ENCODE measurements at regions not wholly inside any gene's neighbourhood (a gene's known extent, or its start where the extent isn't known, plus 50 kb on each side); places are given as distances from the start of the nearest gene placed in this dataset.

DNA sequence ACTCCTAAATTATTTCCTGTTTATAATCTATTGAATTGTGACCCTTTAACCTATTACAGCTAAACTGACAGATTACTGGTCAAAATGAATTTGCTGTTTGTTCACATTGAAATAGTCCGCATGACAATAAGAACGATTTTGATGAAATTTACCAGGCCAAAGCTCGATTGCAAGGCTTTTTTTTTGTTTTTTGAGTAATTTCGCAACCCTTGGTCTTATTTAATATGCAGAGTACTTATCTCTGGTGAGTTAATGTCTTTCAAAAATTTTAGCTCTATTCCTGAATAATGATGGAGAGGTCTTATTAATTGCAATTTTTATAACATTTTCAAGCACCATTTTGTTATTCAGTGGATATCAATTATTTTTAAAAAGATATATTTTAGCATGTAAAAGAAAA is 362.4 kb downstream of the OTOL1 start:
- no peaks in the 10 kb centered on the region for H3K36me3 ChIP-seq (replicated peaks in 1 of 2; ENCODE audit: control insufficient read depth in 1 of 2, insufficient read depth in 2 of 2, low read length in 1 of 2)
- no peak overlapping the region for H3K27ac ChIP-seq (ENCODE audit: low read depth in 2 of 2, low read length in 1 of 2)
- no peak overlapping the region for H3K4me2 ChIP-seq
- H2AFZ ChIP-seq (ENCODE audit: low read depth) = no peak overlapping the region
- CTCF ChIA-PET = no interaction called here
- H4K20me1 ChIP-seq (ENCODE audit: insufficient read depth) = no peaks in the 10 kb centered on the region
- no peak for DNase-seq
- no peaks in the 10 kb centered on the region; the same call in 1 of the 2 replicates for H3K27me3 ChIP-seq (ENCODE audit: insufficient read depth)
- peaks cover 4% of the 10 kb centered on the region for H3F3A ChIP-seq (replicated peaks; ENCODE audit: insufficient read depth)
- 70% methylated on average over 4 of the region's 4 CpGs for WGBS (ENCODE audit: low lambda C conversion rate)
- H3K4me3 ChIP-seq (ENCODE audit: low read depth in 2 of 2, low read length in 1 of 2) = no peak overlapping the region
- no peaks in the 10 kb centered on the region for H3K79me2 ChIP-seq (ENCODE audit: insufficient read depth)
- H3K9me3 ChIP-seq = no peaks in the 10 kb centered on the region
- TF ChIP-seq NRF1 (IDR thresholded peaks at IDR 0.05; ENCODE audit: low read depth, low read length) (no peak), SIN3A (IDR thresholded peaks at IDR 0.05; ENCODE audit: borderline replicate concordance, low read depth, low read length) (no peak), GATA2 (CRISPR knock-in tag; IDR thresholded peaks at IDR 0.05) (no peak), RAD21 (IDR thresholded peaks at IDR 0.05; ENCODE audit: low read length) (no peak)
- TF ChIP-seq, protein P1, sequence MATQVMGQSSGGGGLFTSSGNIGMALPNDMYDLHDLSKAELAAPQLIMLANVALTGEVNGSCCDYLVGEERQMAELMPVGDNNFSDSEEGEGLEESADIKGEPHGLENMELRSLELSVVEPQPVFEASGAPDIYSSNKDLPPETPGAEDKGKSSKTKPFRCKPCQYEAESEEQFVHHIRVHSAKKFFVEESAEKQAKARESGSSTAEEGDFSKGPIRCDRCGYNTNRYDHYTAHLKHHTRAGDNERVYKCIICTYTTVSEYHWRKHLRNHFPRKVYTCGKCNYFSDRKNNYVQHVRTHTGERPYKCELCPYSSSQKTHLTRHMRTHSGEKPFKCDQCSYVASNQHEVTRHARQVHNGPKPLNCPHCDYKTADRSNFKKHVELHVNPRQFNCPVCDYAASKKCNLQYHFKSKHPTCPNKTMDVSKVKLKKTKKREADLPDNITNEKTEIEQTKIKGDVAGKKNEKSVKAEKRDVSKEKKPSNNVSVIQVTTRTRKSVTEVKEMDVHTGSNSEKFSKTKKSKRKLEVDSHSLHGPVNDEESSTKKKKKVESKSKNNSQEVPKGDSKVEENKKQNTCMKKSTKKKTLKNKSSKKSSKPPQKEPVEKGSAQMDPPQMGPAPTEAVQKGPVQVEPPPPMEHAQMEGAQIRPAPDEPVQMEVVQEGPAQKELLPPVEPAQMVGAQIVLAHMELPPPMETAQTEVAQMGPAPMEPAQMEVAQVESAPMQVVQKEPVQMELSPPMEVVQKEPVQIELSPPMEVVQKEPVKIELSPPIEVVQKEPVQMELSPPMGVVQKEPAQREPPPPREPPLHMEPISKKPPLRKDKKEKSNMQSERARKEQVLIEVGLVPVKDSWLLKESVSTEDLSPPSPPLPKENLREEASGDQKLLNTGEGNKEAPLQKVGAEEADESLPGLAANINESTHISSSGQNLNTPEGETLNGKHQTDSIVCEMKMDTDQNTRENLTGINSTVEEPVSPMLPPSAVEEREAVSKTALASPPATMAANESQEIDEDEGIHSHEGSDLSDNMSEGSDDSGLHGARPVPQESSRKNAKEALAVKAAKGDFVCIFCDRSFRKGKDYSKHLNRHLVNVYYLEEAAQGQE (IDR thresholded peaks at IDR 0.05; ENCODE audit: low read depth, low read length) = no peak
- TF ChIP-seq, protein P2, sequence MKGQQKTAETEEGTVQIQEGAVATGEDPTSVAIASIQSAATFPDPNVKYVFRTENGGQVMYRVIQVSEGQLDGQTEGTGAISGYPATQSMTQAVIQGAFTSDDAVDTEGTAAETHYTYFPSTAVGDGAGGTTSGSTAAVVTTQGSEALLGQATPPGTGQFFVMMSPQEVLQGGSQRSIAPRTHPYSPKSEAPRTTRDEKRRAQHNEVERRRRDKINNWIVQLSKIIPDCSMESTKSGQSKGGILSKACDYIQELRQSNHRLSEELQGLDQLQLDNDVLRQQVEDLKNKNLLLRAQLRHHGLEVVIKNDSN (IDR thresholded peaks at IDR 0.05; ENCODE audit: borderline replicate concordance, low read depth) = no peak
- TF ChIP-seq, protein P3, sequence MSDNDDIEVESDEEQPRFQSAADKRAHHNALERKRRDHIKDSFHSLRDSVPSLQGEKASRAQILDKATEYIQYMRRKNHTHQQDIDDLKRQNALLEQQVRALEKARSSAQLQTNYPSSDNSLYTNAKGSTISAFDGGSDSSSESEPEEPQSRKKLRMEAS (IDR thresholded peaks at IDR 0.05; ENCODE audit: low read depth) = no peak
- peaks cover 0 to 8% of the 10 kb centered on the region in 2 experiments; a peak in 1 of 4 replicates for H3K4me1 ChIP-seq (ENCODE audit: control insufficient read depth in 1 of 2, insufficient read depth in 2 of 2, low read depth in 1 of 2, low read length in 1 of 2)
- POLR2A ChIA-PET = no interaction called here
- H3K9me2 ChIP-seq = 0 out of 2 replicates have a peak, but pooled peaks cover 3% of the 10 kb centered on the region
- H3K9ac ChIP-seq = no peak overlapping the region

DNA sequence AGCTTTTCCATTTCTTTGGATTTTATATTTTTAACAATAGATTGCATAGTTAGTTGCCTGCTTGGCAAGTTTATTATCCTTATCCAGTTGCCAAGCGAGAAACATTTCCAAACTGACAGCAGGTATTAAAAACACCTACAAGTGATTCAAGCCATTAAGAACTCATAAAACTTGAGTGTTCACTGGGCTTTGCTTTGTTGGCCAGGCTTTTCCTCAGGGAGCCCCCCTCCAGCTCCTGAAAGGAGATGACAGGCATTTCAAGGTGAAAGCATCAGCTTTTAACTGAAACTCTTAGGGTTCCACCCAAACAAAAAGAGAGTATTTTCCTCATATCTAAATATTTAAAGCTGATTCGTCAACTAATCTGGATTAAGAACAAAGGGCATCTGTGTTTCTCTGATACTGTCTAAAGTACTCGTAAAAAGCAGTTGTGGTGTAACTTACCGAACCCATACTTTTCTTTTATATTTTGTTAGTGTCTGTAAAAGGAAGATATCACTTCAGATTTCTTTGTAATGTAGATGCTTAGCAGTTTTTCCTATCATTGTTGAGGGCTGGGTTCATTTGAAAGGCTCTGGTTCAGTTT is 363.4 kb downstream of the OTOL1 start:
- ChIA-PET CTCF (no interaction called here), POLR2A (no interaction called here)
- WGBS (ENCODE audit: low lambda C conversion rate) = 66% methylated on average over 4 of the region's 4 CpGs

More for the DNA sequence above, 363.4 kb downstream of the OTOL1 start:
- no peak for DNase-seq
- Histone ChIP-seq H3K9me2 (0 out of 2 replicates have a peak, but pooled peaks cover 3% of the 10 kb centered on the region), H3K27me3 (ENCODE audit: insufficient read depth) (no peaks in the 10 kb centered on the region; the same call in 1 of the 2 replicates), H3K9me3 (no peaks in the 10 kb centered on the region), H3F3A (replicated peaks; ENCODE audit: insufficient read depth) (peaks cover 4% of the 10 kb centered on the region), H3K9ac (no peak overlapping the region), H3K27ac (ENCODE audit: low read depth in 2 of 2, low read length in 1 of 2) (no peak overlapping the region), H3K4me2 (no peak overlapping the region), H2AFZ (ENCODE audit: low read depth) (no peak overlapping the region), H3K4me1 (ENCODE audit: control insufficient read depth in 1 of 2, insufficient read depth in 2 of 2, low read depth in 1 of 2, low read length in 1 of 2) (peaks cover 0 to 8% of the 10 kb centered on the region in 2 experiments; a peak in 1 of 4 replicates), H4K20me1 (ENCODE audit: insufficient read depth) (no peaks in the 10 kb centered on the region), H3K36me3 (replicated peaks in 1 of 2; ENCODE audit: control insufficient read depth in 1 of 2, insufficient read depth in 2 of 2, low read length in 1 of 2) (no peaks in the 10 kb centered on the region), H3K4me3 (ENCODE audit: low read depth in 2 of 2, low read length in 1 of 2) (no peak overlapping the region), H3K79me2 (ENCODE audit: insufficient read depth) (no peaks in the 10 kb centered on the region)
- TF ChIP-seq, protein P4, sequence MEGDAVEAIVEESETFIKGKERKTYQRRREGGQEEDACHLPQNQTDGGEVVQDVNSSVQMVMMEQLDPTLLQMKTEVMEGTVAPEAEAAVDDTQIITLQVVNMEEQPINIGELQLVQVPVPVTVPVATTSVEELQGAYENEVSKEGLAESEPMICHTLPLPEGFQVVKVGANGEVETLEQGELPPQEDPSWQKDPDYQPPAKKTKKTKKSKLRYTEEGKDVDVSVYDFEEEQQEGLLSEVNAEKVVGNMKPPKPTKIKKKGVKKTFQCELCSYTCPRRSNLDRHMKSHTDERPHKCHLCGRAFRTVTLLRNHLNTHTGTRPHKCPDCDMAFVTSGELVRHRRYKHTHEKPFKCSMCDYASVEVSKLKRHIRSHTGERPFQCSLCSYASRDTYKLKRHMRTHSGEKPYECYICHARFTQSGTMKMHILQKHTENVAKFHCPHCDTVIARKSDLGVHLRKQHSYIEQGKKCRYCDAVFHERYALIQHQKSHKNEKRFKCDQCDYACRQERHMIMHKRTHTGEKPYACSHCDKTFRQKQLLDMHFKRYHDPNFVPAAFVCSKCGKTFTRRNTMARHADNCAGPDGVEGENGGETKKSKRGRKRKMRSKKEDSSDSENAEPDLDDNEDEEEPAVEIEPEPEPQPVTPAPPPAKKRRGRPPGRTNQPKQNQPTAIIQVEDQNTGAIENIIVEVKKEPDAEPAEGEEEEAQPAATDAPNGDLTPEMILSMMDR (IDR thresholded peaks at IDR 0.05) = no peak
- TF ChIP-seq, protein P3 (IDR thresholded peaks at IDR 0.05; ENCODE audit: low read depth) = no peak
- TF ChIP-seq, protein P2 (IDR thresholded peaks at IDR 0.05; ENCODE audit: borderline replicate concordance, low read depth) = no peak
- no peak for TF ChIP-seq FOXJ3 (CRISPR knock-in tag; IDR thresholded peaks at IDR 0.05)
- TF ChIP-seq TCF12 (IDR thresholded peaks at IDR 0.05) = no peak
- no peak for TF ChIP-seq RAD21 (IDR thresholded peaks at IDR 0.05; ENCODE audit: low read length)
- no peak for TF ChIP-seq GATA2 (CRISPR knock-in tag; IDR thresholded peaks at IDR 0.05)
- TF ChIP-seq FOXM1 (IDR thresholded peaks at IDR 0.05; ENCODE audit: low read depth) = no peak
